Renal cortex interstitium (tissue), 11 donors: ENCODE measurements at regions not wholly inside any gene's neighbourhood (a gene's known extent, or its start where the extent isn't known, plus 50 kb on each side); places are given as distances from the start of the nearest gene placed in this dataset.
A peak's percentile ranks its signal among the peaks of the same experiment; 100 is the strongest.

Experiments used
- DNase-seq, 11 donors: peaks; one replicate each; pipeline ENCODE4 v3.0.0-alpha.2; 2013; ENCODE audit warnings: low read depth in 9 of 11, low spot score in 4 of 11; ENCODE audit errors: extremely low read depth in 1 of 11

DNA sequence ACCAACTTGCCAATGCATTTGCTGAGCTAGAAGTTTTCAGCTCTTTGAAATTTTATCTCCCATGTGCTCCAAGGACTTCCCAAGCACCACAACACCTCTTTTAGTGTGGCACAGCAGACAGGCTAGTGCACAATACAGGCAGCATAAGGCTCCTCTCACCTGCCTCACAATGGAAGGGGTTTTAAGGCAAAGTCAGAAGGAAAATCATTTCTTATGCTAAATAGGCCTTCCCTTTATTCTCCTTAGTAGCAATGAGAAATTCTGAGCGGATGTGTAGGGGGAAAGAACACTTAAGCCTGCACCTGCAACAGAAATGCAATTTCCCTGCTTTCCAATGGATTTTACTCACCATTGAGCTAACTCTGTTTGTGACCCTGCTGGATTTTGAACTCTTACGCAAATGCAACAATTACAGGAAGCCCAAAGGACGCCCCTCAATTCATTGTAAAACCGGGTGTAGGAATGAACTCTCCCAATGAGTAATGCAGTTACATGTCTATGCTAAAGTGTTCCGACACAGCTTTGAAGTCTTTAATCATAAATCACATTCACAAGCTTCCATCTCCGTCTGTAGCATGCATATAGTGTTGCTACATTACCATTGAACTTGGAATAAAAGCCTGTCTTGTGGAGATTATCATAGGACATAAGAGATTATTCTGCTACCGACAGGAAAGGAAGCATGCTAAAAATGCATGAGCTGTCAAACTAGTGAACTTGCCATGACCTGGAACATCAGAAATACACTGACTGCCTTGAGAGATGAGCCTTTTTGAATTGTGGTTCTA is 1084.9 kb downstream of the RPA4 start:
- no peak for DNase-seq

- DNase-seq, result no peak
Measured at GRCh38 chrX:97984641-97985040, 1100.9 kb downstream of the RPA4 start.

- no peak for DNase-seq
Measured at GRCh38 chrX:97985096-97985495, 1101.4 kb downstream of the RPA4 start.

- DNase-seq, result no peak
Measured at GRCh38 chrX:97987979-97988378, 1104.3 kb downstream of the RPA4 start.

GRCh38 chrX:97995834-97996233 is 1112.1 kb downstream of the RPA4 start:
- no peak for DNase-seq

DNA sequence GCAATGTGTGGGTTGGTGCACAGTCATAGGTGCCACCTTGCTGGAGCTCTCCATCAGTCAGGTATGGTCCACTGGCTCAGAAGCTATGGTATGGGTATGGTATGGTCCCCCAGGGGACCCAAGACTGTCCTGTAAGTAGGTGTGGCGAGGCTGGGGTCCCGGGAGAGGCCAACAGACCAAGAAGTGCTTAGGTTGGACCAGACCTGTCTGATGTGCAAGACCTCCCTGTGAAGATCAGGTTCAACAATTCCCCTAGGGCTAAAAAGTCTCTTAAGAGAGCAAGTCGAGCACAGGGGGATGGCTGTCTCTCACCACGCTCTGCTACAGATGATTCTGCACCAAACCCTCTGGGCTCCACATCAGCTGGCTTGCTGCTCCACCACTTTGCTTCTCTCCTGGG is 1145.0 kb downstream of the RPA4 start:
- no peak for DNase-seq

- DNase-seq, result no peak
Measured at GRCh38 chrX:98029861-98030260, 1146.2 kb downstream of the RPA4 start.

DNA sequence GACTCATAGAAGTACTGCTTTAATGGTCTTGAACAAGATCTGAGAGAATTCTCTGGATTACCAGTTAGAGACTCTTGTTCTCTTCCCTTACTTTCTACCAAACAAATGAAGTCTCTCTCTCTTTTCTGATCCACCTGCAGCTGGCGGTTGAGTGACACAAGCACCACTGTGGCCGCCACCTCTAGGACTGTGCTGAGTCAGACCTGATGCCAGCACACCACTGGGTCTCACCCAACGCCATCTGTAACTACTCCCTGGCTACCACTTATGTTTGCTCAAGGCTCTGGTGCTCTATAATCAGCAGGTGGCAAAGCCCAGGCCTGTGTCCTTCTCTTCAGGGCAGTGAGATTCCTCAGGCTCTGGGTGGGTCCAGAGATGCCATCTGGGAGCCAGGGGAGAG is 1173.5 kb downstream of the RPA4 start:
- no peak for DNase-seq

DNA sequence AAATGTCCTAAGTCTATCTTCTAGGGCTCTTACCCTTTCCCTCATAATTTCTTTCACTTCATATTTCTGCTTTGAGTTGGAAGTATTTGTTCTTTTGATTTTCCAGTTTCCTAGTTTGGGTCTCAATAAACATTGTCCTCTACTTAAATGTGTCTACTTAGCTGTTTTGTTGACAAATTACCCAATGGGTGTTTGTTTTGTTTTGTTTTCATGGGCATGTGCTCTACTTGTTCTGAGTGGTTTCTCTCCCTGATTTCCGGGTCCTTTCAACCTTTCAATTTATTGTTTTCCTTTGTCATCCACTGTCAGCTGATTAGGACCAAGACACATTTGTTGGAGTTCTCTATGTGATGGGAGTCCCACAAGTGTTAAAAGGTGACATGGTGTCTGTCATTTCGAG is 1181.4 kb downstream of the RPA4 start:
- no peak for DNase-seq

GRCh38 chrX:98067611-98068010 is 1183.9 kb downstream of the RPA4 start:
- no peak for DNase-seq

DNA sequence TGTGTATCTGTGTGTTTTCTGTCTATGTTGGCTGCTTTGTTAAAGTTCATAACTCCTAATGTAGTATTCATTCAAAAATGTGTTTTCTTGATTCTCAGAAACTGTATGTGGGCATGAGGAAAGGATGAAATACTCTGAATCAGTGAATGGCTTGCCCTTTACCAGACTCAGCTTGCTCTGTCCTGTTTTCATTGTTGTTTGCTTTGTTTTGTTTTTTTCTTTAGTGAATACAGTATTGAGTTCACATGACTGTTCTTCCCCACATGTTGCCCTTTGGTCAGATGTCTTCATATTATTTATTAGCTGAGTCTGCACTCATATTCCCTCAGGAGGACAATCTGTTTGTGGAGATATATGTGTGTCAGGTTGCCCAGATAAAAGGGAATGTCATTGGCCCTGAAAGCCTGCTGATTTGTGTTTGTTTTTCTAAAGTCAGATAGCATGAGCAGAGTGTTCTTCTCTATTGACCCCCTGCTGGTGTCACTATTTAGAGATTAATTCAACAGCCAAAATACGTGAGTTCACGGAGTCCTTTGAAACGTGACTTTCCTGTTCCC is 1184.4 kb downstream of the RPA4 start:
- DNase-seq, result peak in 7 of 11 donors; percentile 1 to 23 (median 6)

GRCh38 chrX:98071331-98071730 is 1187.6 kb downstream of the RPA4 start:
- no peak for DNase-seq

DNA sequence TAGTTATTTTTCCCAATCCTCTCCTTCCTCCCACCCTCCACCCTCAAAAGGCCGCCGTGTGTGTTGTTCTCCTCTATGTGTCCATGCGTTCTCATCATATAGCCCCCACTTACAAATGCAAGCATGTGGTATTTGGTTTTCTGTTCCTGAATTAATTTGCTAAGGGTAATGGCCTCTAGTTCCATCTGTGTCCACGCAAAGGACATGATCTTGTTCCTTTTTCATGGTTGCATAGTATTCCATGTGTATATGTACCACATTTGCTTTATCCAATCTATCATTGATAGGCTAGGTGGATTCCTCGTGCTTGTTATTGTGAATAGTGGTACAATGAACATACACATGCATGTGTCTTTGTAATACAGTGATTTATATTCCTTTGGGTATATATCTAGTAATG is 1193.7 kb downstream of the RPA4 start:
- no peak for DNase-seq

- DNase-seq, result no peak
Measured at GRCh38 chrX:98111684-98112083, 1228.0 kb downstream of the RPA4 start.

DNA sequence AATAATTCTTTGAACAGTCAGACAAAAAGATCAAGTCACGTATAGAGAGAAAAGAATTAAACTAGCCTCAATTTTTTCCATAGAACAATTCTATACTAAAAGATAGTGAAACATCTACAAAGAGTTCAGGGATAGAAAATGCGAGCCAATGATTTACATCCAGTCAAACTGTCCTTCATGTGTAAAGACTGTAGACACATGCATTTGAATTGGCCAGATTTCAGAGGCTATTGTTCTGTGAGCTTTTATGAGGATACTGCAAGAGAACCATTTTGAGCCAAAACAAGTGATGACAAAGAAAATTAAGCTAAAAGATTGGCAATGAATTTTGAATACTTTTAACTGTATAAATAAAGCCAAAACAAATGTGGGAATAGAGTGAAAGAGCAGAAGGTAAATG is 1230.3 kb downstream of the RPA4 start:
- DNase-seq, result no peak

GRCh38 chrX:98141466-98141865 is 1257.8 kb downstream of the RPA4 start:
- DNase-seq, result no peak

DNA sequence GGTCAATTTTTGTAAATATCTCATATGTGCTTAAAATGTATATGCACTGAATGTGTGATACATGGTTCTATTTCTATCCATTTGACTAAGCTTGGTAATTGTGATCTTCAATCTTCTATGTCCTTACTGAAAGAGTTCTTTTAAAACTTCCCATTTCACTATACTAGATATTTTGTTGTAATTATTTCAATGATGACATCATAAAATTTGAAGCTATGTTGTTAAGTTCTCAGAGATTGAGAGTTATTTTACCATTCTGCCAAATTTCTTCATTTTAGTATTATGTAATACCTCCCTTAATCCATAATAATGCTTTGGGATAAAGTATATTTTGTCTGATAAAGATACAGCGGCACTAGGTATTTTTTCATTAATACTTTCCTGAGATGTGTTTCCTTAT is 1307.3 kb downstream of the RPA4 start:
- DNase-seq, result no peak

DNA sequence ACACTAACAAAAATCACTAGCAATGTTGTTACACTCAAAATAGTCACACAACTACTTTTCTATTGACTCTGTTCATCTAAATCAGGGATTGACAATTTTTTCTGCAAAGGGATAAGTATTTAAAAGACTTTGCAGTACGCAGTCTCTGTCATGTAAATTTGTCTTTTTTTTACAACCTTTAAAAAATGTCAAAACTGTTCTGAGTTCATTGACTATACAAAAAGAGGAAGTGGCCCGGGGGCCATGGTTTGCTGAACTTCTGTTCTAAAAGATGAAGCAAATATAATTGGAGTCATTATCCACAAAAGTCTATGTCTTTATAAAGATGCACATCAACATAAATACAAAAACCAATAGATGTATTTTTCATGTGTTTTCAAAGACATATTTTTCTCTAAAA is 1310.3 kb downstream of the RPA4 start:
- DNase-seq, result no peak

DNA sequence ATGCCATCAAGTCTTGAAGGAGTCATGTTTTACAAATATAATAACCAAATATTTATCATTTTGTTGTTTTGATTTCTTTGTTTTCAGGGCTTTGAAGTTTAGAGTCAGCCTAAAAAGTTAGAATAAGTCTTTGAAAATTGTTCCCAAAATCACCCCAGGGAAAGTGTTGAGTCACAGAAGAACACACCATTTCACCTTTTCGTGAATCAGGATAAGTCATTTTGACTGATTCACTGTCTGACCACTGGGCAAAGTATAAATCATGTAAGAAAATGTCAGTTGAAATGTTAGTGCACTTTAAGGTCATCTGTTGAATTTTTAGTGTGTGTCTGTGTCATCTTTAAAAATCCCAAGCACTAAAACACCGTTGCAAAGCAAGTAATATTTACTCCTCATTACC is 1320.1 kb downstream of the RPA4 start:
- no peak for DNase-seq

GRCh38 chrX:98207947-98208346 is 1324.2 kb downstream of the RPA4 start:
- no peak for DNase-seq

DNA sequence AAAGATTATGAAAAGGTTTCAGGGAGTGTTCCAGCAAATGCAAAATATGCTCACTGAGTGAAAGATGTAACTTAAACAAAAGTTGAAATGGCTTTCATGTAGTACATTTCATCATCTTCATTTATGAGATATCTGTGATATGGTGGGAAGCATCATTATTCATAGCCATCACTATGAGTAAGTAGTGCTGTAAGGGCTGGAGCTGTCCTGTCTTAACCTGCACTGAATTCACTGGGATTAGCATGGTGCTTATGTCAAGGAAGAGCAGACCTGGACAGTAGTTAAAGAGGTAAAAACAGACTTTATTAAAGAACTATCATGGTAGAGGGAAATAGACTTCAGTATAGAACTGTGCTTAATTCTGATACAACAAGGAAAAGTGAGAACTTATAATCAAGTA is 1347.3 kb downstream of the RPA4 start:
- no peak for DNase-seq
